Peyer's patch (tissue), 4 donors: ENCODE measurements at regions not wholly inside any gene's neighbourhood (a gene's known extent, or its start where the extent isn't known, plus 50 kb on each side); places are given as distances from the start of the nearest gene placed in this dataset.

ENCODE experiments used
- POLR2A ChIP-seq, 2 donors: fragments of 450-650 bp; IDR thresholded peaks; one replicate each; pipeline ENCODE4 v1.5.1; 2017; ENCODE audit warnings: antibody characterized with exemption in 2 of 2, mild to moderate bottlenecking in 2 of 2, moderate library complexity in 2 of 2
- TF ChIP-seq, protein P1 (sequence below), 6 experiments: fragments of 450-650 bp in 4 of 6; fragments of 200-600 bp in 2 of 6; sonication (generic) in 1 of 6; IDR thresholded peaks; one replicate each; pipeline ENCODE4 v1.5.1; 2017 to 2019; ENCODE audit warnings: antibody characterized with exemption in 6 of 6, mild to moderate bottlenecking in 3 of 6, moderate library complexity in 1 of 6

DNA sequence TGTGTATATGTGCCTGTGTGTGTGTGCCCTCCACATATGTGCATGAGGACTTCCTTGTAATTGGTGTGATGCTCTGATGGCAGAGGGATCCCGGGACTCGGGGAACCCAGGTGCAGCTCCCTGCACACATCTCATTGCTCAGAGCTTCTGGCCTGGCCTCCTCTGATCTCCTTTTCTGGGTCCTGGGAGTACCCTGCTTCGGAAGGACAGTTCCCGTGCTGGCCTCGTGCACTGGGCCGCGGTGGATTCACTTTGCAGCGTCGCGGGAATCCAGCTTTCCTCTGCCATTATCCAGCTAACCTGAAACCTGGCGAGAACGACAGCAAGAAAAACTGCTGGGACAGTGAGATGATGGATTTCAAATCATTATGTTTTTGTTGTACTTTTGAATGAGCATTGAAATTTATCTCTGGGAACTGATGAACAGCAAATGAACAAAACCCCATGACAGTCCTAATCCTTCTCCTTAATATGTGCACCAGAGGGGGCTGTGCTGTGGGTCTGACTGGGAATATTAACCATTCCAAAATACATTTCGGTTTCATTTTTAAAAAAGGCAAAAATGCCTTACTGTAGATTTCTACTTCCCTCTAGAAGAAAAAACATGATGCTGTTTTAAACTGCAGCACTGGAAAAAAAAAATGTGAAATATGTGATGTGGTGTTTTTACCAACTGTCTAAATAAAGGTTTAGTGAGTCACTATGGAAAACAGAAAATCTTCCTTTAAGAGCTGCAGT is 78.2 kb downstream of the PTGR3 start:
- TF ChIP-seq POLR2A (IDR thresholded peaks at IDR 0.05), result no peak
- TF ChIP-seq, protein P1, sequence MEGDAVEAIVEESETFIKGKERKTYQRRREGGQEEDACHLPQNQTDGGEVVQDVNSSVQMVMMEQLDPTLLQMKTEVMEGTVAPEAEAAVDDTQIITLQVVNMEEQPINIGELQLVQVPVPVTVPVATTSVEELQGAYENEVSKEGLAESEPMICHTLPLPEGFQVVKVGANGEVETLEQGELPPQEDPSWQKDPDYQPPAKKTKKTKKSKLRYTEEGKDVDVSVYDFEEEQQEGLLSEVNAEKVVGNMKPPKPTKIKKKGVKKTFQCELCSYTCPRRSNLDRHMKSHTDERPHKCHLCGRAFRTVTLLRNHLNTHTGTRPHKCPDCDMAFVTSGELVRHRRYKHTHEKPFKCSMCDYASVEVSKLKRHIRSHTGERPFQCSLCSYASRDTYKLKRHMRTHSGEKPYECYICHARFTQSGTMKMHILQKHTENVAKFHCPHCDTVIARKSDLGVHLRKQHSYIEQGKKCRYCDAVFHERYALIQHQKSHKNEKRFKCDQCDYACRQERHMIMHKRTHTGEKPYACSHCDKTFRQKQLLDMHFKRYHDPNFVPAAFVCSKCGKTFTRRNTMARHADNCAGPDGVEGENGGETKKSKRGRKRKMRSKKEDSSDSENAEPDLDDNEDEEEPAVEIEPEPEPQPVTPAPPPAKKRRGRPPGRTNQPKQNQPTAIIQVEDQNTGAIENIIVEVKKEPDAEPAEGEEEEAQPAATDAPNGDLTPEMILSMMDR (IDR thresholded peaks at IDR 0.05), result no peak
